ENCODE measurements at regions not wholly inside any gene's neighbourhood (a gene's known extent, or its start where the extent isn't known, plus 50 kb on each side); places are given as distances from the start of the nearest gene placed in this dataset.

DNA sequence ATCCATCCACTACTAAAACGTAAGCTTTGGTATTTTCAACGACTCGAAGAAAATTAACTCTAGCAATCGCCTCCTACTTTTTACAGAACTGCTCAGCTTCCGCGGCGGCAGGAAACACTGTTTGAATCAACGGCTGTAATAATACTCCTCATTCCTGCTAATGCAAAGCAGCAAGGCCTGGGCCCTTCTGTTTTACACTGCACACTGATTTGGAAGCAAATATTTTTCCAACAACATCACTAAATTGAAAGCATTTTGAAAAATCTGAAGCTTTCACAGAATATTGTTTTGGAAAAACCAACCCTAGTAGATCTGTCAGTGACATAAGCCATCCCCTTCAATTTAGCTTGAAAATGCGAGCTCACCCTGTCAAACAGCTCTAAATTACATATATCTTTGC lies 261.2 kb downstream of the TXNL1 start:
- no peak for ATAC-seq

DNA sequence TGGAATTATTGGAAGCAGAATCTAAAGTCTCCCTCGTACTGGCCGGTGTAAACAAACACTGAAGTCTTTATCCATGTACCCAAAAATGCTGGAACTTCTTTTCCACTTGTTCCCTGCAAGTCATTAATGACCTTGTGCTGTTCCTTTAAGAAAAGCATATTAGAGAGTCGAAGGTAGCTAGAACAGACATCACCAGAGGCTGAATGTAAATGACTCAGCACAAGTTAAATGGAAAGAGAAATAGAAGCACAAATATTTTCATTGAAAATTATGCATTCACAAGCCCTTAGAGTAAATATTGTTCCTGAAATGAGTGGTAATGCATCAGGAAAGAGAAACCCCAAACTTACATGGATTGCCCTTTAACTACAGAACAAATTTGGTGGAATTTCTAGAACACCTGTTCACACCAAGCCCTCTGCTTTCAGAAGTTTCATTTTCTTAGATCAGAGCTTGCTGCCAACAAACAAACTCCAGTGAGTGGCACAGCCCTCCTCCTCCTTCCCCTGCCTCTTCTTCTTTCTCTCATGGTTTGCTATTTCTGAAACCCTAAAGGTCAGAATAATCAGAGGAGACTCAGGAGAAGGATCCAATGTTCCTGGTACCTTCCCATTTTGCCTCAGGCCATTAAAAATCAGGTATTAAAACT lies 264.3 kb downstream of the TXNL1 start:
- no peak for ATAC-seq

DNA sequence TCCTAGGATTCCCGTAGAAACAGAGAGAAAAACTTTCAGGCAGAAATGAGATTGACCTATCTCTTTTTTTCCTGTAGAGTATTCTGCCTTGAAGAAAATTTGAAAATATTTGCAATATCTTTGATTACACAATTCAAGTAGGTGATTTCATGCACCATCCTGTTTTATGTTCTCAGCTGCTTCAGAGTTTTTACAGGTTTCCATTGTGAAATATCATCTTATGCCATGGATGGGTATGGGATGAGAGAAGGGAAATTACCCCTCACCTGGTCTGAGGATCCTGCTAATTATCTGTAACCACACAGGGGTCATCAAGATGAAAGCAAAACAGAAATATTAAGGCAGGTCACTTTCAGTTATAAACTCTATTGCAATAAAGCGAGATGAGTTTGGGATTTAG lies 264.8 kb downstream of the TXNL1 start:
- ATAC-seq: no peak

DNA sequence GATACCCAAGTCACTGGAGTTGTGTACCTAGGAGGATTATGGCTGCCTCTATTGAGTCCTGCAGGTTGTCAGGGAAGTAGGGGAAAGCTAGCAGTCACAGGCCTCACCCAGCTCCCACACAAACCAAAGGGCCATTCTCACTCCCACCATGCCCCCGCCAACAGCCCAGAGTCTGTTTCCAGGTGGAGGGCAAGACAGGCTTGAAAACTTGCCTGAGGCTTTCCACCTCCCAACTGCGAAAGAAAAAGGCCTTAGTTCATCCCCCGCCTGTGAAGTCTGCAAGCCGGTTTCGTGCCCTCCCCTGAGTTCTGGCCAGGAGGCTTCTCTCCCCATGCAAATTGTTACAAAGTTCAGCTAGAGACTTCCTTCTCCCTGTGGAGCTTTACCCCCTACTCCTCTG lies 270.3 kb downstream of the TXNL1 start:
- ATAC-seq: no peak

DNA sequence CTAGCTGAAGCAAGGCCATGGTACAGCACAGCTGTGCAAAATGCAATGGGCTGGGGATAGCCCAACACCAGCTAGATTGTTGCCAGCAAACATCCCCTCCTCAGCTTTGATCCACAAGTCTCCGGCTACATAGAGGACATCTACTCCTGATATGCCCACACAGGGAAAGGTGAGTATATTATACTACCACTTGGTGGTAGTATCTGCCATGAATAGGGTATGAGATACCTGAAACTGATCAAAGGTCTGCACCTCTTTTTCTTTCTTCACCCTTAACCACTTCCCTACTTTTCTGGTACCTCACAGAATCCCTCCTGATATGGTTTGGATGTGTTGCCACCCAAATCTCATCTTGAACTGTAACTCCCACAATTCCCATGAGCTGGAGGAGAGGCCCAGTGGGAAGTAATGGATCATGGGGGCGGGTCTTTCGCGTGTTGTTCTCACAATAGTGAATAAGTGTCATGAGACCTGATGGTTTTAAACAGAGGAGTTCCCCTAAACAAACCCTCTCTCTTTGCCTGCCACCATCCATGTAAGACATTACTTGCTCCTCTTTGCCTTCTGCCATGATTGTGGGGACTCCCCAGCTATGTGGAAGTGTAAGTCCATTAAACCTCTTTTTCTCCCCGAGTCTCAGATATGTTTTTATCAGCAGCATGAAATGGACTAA lies 279.6 kb downstream of the TXNL1 start:
- ATAC-seq: no peak

DNA sequence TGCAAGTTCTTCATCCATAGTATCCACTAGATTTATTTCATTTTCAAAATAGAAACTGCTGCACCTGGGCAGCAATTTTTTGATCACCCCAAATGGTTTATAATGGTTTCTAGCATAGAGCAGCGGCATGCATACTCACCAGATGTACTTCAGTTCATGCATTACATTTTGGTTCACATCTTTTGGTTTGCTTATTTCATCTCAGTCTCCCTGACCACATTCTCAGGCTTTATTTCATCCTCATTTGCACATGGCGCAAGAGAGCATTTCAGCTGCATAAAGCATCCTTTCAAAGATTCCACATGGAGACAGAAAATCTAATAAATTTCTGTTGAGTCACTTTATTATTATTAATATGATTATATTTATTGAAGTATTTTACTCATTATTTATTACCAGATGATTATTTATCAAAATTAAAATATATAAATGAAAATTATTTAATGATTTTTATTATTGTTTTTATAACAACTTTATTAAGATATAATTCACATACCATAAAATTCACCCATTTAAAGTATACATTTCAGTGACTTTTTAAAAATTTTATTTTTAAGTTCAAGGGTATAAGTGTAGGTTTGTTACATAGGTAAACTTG lies 284.6 kb downstream of the TXNL1 start:
- no peak for ATAC-seq

DNA sequence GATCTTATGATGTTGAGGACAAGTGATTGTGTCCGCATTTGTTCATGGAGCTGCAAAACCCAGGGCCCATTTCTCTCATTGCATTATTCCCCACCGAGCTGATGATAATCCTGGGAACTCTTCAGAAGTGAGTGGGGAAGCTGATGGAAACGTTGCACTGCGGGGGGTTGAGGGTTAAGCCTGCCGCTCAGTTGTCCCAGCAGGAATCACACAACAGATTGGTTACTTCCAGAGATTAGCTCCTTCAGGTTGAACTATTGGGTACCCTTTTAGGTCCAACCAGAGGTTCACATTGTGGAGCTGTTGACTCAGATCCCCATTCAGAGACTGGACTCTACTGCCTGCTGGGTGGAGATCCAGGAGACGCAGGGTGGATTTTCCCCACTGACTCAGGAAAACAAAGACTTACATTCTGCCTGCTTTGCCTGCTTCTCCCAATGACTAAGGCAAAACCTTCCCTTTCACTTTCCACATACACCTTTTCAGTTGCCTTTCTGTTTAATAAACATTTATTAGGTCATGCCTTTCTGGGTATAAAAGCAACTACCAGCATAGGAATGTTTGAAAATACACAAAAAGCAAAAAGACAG lies 286.4 kb downstream of the TXNL1 start:
- no peak for ATAC-seq

DNA sequence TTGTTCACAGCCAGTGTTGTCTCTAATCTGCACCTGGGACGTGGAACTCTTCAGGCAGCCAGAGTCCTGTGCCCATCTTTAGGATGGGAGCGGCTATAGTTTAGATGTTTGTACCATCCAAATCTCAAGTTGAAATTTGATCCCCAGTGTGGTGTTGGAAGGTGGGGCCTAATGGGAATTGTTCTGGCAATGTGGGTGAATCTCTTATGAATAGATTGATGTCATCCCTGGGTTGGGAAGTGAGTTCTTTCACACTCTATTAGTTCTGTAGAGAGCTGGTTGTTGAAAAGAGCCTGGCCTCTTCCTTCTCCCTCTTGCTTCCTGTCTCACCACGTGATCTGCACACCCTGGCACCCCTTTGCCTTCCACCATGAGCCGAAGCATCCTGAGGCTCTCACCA lies 300.9 kb downstream of the TXNL1 start:
- ATAC-seq: no peak

DNA sequence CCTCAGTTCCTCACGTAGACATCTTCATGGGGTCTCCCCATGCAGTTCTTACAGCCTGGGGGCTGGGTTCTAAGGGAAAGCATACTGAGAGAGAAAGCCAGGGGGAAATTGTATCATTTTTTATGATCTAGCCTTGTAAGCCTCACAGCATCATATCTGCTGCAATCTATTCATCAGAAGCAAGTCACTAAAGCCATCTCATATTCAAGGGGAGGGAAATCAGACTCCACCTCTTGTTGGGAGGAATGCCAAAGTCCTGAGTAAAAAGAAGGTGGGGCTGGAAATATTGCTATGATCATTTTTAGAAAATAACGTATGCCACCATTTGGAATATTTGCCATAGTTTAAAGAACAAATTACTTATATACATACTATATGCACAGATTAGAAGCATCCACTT lies 304.6 kb downstream of the TXNL1 start:
- ATAC-seq: no peak

DNA sequence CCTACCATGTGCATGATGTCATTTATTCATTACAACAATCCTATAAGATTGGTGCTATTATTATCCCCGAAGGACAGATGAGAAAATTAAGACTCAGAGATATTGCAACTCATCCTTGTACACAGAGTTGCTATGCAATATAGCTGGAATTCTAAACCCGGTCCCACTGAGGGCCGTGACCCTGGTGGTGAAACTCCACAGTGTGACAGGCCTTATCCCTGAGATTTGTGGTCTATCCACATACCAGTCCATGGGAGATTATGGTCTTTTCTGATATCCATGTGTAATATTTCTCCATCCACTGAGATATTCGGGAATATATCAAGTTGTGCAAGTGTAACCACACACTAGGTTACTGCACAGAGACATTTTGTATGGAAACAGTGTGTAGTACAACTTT lies 305.2 kb downstream of the TXNL1 start:
- no peak for ATAC-seq

DNA sequence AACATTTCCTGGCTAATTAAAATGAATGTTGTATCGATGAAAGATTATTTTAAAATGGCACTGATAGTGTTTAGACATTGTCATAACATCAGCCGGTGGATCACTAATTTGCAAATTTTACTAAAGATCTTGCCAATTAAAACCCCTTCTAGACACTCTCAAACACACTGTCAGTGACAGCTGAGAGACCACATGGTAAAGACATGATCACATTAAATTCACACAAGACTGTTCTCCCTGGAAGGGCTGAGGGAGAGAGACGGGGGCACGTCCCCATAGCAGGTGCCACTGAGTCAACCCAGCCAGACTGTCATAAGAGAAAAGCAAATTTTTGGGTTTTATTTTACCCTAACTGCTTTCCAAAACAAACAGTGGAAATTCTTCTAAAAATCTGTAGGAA lies 306.0 kb downstream of the TXNL1 start:
- ATAC-seq: no peak

DNA sequence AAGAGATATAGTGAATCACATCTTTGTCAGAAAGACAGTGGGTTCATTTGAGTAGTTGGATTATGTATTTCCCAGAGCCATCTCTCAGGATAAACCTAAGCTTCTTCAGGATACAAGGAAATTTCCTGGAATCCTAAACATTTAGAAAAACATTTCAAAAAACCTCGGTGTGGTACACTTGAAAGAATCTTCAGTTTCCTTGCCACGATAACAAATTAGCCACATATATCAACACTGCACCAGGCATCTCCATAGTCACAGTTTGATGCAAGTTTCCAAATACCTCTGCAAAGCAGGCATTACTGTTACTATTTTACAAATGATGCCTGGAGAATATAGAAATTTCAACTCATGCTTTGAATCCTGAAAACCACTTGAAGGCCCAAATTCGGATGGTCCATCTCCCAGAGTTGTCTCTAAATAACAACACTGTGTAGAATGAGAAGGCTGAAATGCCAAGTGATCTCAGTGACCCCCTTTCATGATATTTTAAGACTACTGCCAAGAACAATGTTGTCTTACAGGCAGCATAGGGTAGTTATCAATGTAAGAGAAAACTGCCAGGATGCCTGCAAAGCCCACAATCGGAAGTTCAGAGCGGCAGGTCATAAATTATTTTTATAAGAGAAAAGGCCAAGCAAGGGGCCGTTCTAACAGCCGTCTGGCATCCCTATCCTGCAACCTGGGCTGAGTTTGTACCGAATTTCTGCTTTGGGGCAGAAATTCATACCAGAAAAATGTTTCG lies 307.9 kb downstream of the TXNL1 start:
- no peak for ATAC-seq

DNA sequence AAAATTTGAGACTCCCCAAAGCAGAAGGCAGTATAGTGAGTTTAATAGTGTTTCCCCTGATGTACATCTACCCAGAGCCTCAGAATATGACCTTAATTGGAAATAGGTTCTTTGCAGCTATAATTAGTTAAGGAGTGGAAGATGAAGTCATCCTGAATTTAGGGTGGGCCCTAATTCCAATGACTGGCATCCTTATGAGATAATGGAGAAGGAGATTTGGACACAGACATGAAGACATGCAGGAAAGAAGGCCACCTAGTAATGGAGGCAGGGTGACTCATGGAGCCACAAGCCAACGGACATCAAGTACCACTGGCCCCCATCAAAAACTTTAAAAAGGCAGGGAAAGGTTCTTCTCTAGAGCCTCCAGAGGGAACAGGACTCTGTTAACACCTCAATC lies 308.9 kb downstream of the TXNL1 start:
- ATAC-seq: no peak

DNA sequence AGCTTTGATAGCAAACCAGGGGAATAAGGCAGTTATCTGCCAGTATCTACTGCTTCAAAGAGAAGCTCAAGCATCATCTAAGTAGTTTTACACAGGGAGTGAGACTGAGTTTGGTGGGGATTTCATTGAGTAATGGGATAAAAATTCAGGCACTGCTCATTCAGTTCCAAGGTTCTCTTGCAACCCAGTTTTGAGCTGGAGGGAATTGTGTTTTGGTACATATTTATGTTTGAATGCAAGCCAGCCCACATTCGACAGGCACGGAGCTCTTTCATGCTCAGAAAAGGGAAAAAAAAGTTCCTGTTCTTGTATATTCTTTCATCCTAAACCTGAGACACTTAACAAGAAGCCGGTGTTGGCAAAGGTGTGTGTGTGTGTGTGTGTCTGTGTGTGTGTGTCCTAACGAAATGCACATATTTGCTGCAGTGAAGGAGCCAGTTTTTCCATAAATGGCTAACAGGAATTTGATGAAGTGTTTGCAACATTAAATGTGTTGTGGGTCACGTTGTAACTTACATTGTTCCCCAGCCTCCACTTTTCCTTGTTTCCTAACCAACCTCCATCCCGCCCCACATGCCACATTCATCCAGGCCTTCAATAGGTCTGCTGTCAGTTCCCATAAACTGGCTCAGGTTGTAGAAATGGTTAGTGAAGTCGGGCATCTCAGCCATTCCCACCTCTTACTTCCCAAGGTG lies 311.1 kb downstream of the TXNL1 start:
- no peak for ATAC-seq

DNA sequence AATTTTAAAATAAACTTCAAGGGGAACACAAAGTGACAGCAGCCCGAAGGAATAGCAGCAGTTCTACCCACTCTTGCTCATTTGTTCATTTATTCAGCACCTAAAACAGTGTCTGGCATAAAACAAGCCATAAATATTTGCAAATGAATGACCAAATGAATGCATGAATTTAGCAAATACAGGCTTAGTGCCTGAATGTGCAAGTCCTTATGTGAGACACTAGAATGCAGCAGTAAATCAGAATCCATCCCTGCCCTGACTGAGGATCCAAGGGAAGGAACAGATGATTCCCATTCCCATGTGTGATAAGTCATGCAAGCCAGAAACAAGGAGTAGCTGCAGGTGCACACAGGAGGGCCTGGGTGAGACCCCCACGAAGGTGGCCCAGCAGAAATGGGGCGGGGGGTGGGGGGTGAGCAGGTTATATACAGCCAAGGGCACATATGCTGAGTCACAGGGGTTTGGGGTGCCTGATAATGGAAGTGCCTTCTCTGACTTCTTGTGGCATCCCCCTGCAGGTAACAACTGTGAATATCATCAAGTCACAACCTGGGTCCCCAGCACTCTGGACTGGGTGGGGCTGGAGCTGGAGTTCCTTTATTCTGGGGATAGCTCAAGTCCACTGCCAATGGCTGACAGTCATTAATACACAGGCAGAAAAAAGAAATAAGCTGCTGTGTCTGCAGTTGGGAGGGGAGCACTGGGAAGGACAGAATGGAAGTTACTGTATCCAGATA lies 311.9 kb downstream of the TXNL1 start:
- no peak for ATAC-seq

DNA sequence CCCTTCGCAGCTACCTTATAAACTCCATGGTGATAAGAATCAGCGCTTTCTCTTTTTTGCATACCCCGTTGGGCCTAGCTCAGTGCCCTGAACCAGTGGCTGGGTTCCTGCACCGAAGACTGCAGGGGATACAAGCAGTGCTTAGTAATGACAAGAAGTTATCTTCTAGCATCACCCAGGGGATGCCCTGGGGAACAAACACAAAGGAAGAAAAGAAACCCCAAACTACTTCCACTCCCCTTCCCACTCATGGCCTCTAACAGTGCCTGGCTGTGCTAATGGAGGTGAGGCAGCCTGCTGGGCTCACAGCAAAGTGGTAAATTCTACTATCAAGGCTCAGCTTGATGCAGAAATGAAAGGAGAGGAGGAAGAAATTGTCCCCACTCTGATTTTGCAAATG lies 314.7 kb downstream of the TXNL1 start:
- no peak for ATAC-seq

DNA sequence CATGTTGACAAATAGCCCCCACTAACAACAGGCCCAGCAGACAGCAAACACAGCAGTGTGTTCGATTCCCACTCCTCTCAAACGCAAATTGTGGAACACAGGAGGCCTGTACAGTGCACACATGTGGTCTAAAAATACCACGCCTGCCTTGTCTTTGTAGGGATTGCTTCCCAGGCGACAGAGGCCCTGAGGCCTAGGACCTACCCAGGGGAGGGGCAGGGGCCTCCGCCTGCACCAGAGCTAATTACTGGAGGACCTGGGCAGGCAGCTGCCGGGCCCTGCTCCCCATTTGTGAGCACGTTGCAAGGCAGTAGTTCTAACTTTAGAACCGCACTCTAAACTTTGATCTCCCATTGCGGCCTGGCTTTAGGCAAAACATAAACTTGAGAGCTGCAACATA lies 316.0 kb downstream of the TXNL1 start:
- no peak for ATAC-seq

DNA sequence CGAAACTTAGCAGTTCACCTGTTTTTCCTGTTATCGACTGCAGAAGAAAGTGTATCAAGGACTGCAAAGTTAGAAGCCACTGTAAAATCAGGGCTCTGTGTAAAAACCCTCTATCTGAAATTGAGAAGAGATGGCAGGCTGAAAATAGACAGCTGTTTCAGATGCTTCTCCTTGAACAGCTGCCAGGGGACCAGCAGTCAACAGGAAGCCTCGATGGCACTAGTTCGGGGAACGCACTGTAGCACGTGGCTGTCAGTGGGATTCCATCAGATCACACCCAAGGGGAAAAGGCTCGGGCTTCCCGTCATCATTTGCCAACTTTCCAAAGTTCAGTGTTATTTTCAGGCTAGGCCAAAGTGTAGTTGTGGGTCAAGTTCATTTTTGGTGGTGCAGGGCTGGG lies 316.9 kb downstream of the TXNL1 start:
- no peak for ATAC-seq

DNA sequence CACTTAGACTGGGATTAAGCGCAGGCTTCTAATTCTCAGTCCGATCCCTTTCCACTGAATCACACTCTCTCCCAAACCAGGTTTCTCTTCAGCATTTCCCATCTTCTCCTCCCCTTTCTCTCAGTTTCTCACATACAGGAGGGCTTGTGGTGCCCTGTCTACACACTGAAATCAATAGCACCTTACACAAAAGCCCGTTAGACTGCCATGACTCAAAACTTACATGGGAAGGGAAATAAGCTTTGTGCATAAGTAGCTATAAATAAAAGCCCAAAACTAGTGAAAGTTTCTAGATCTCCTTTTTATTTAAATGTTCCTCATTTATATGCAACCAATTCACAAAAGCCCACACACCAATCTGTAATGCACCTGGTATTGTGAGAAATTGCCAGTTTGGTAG lies 318.4 kb downstream of the TXNL1 start:
- ATAC-seq: no peak

DNA sequence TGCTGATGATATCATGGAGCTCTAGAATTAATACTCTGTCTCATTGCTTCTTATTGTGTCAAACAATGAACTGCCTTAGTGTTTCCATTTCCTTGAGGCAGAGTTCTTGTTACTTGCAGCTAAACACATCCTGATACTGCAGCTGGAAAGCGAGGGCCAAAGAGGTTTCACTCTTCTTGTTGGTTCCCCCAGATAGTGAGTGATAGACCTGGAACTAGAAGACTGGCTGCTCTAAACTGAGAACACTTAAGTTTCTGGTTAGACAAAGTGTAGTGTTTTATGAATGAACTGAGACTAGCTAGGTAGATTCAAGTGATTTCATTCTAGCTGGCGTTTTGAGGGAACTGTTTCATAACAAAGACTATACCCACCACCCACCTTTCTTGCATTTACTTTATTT lies 321.7 kb downstream of the TXNL1 start:
- no peak for ATAC-seq

DNA sequence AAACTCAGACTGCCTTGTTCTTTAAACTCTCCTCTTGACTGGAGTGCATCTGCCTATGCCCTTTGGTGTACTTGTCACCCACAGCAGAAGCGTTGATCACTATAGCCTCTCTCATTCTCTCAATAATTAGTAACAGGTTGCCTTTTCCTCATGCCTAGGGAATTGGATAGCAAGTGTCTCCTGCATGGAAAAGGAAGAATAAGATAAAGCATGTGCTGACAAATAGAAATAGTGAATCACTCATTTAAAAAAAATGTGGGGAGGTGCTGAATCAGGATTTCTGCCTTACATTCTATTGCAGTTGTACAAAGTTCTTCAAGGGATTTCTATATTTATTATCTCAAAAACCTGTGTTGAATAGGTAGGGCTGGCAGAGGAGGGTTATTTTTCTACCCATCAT lies 323.0 kb downstream of the TXNL1 start:
- ATAC-seq: no peak

DNA sequence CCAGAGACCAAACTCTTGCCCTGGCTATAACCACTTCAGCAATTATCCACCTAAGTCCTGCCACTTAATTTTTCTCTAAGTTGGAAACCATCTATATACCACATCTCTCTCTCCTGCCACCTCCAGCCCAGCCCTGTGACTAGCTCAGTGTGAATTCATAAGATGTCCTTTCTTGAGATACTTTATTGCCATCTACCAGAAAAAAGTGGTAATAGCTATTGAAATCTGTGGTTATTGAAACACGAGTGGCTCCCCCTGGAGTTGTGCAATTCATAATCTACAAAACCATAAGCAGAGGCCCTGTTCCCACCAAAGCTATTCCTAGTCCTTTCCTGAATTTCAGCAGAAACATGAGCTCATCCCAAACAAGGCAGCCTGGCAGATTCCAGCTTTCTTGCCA lies 324.0 kb downstream of the TXNL1 start:
- no peak for ATAC-seq
